ENCODE measurements at regions not wholly inside any gene's neighbourhood (a gene's known extent, or its start where the extent isn't known, plus 50 kb on each side); places are given as distances from the start of the nearest gene placed in this dataset.

GRCh38 chr7:52473756-52474155 lies 561.7 kb upstream of the POM121L12 start:
- FAIRE-seq (no peak), DNase-seq (ENCODE audit: insufficient read length, low spot score) (no peak)
- TF ChIP-seq TAF1 (IDR thresholded peaks at IDR 0.05; ENCODE audit: low read depth, low read length): no peak
- no peak for TF ChIP-seq SPI1 (IDR thresholded peaks at IDR 0.05; ENCODE audit: low read depth, low read length)
- no peak for TF ChIP-seq POU2F2 (IDR thresholded peaks at IDR 0.05; ENCODE audit: low read depth, low read length)
- TF ChIP-seq POLR2A (IDR thresholded peaks at IDR 0.05; ENCODE audit: low read depth, low read length): no peak
- TF ChIP-seq PAX5 (IDR thresholded peaks at IDR 0.05; ENCODE audit: insufficient read depth, low read length, severe bottlenecking): no peak
- TF ChIP-seq POLR2AphosphoS5 (IDR thresholded peaks at IDR 0.05; ENCODE audit: low read depth, low read length): no peak

GRCh38 chr7:52472006-52472620 lies 563.3 kb upstream of the POM121L12 start:
- DNase-seq (ENCODE audit: insufficient read length, low spot score): no peak
- FAIRE-seq: no peak
- no peak for TF ChIP-seq SPI1 (IDR thresholded peaks at IDR 0.05; ENCODE audit: low read depth, low read length)
- TF ChIP-seq PAX5 (IDR thresholded peaks at IDR 0.05; ENCODE audit: insufficient read depth, low read length, severe bottlenecking): no peak
- TF ChIP-seq POLR2AphosphoS5 (IDR thresholded peaks at IDR 0.05; ENCODE audit: low read depth, low read length): no peak
- no peak for TF ChIP-seq TAF1 (IDR thresholded peaks at IDR 0.05; ENCODE audit: low read depth, low read length)
- no peak for TF ChIP-seq POU2F2 (IDR thresholded peaks at IDR 0.05; ENCODE audit: low read depth, low read length)
- TF ChIP-seq POLR2A (IDR thresholded peaks at IDR 0.05; ENCODE audit: low read depth, low read length): no peak

- DNase-seq (ENCODE audit: insufficient read length, low spot score) (no peak), FAIRE-seq (no peak)
- TF ChIP-seq SPI1 (IDR thresholded peaks at IDR 0.05; ENCODE audit: low read depth, low read length): no peak
- no peak for TF ChIP-seq POLR2A (IDR thresholded peaks at IDR 0.05; ENCODE audit: low read depth, low read length)
- TF ChIP-seq POU2F2 (IDR thresholded peaks at IDR 0.05; ENCODE audit: low read depth, low read length): no peak
- TF ChIP-seq POLR2AphosphoS5 (IDR thresholded peaks at IDR 0.05; ENCODE audit: low read depth, low read length): no peak
- no peak for TF ChIP-seq PAX5 (IDR thresholded peaks at IDR 0.05; ENCODE audit: insufficient read depth, low read length, severe bottlenecking)
- TF ChIP-seq TAF1 (IDR thresholded peaks at IDR 0.05; ENCODE audit: low read depth, low read length): no peak
These were observed 570.2 kb upstream of the POM121L12 start for GRCh38 chr7:52465216-52465615.

- no peak for DNase-seq (ENCODE audit: insufficient read length, low spot score)
- no peak for TF ChIP-seq TAF1 (IDR thresholded peaks at IDR 0.05; ENCODE audit: low read depth, low read length)
- TF ChIP-seq POLR2A (IDR thresholded peaks at IDR 0.05; ENCODE audit: low read depth, low read length): no peak
- TF ChIP-seq POU2F2 (IDR thresholded peaks at IDR 0.05; ENCODE audit: low read depth, low read length): no peak
- TF ChIP-seq SPI1 (IDR thresholded peaks at IDR 0.05; ENCODE audit: low read depth, low read length): no peak
- no peak for TF ChIP-seq PAX5 (IDR thresholded peaks at IDR 0.05; ENCODE audit: insufficient read depth, low read length, severe bottlenecking)
- no peak for TF ChIP-seq POLR2AphosphoS5 (IDR thresholded peaks at IDR 0.05; ENCODE audit: low read depth, low read length)
- no peak for FAIRE-seq
These were observed 572.1 kb upstream of the POM121L12 start for GRCh38 chr7:52463341-52463740.

- DNase-seq (ENCODE audit: insufficient read length, low spot score): no peak
- TF ChIP-seq POLR2AphosphoS5 (IDR thresholded peaks at IDR 0.05; ENCODE audit: low read depth, low read length): no peak
- no peak for TF ChIP-seq TAF1 (IDR thresholded peaks at IDR 0.05; ENCODE audit: low read depth, low read length)
- no peak for TF ChIP-seq PAX5 (IDR thresholded peaks at IDR 0.05; ENCODE audit: insufficient read depth, low read length, severe bottlenecking)
- no peak for TF ChIP-seq SPI1 (IDR thresholded peaks at IDR 0.05; ENCODE audit: low read depth, low read length)
- no peak for TF ChIP-seq POU2F2 (IDR thresholded peaks at IDR 0.05; ENCODE audit: low read depth, low read length)
- no peak for TF ChIP-seq POLR2A (IDR thresholded peaks at IDR 0.05; ENCODE audit: low read depth, low read length)
- no peak for FAIRE-seq
These were observed 573.0 kb upstream of the POM121L12 start for GRCh38 chr7:52462474-52462873.

GRCh38 chr7:52455571-52455970 lies 579.9 kb upstream of the POM121L12 start:
- DNase-seq (ENCODE audit: insufficient read length, low spot score) (no peak), FAIRE-seq (no peak)
- no peak for TF ChIP-seq PAX5 (IDR thresholded peaks at IDR 0.05; ENCODE audit: insufficient read depth, low read length, severe bottlenecking)
- no peak for TF ChIP-seq POLR2A (IDR thresholded peaks at IDR 0.05; ENCODE audit: low read depth, low read length)
- TF ChIP-seq POU2F2 (IDR thresholded peaks at IDR 0.05; ENCODE audit: low read depth, low read length): no peak
- no peak for TF ChIP-seq TAF1 (IDR thresholded peaks at IDR 0.05; ENCODE audit: low read depth, low read length)
- TF ChIP-seq SPI1 (IDR thresholded peaks at IDR 0.05; ENCODE audit: low read depth, low read length): no peak
- no peak for TF ChIP-seq POLR2AphosphoS5 (IDR thresholded peaks at IDR 0.05; ENCODE audit: low read depth, low read length)

- TF ChIP-seq POLR2A (IDR thresholded peaks at IDR 0.05; ENCODE audit: low read depth, low read length) (no peak), SPI1 (IDR thresholded peaks at IDR 0.05; ENCODE audit: low read depth, low read length) (no peak), TAF1 (IDR thresholded peaks at IDR 0.05; ENCODE audit: low read depth, low read length) (no peak), POLR2AphosphoS5 (IDR thresholded peaks at IDR 0.05; ENCODE audit: low read depth, low read length) (no peak), POU2F2 (IDR thresholded peaks at IDR 0.05; ENCODE audit: low read depth, low read length) (no peak), PAX5 (IDR thresholded peaks at IDR 0.05; ENCODE audit: insufficient read depth, low read length, severe bottlenecking) (no peak)
- no peak for DNase-seq (ENCODE audit: insufficient read length, low spot score)
- no peak for FAIRE-seq
These were observed 584.6 kb upstream of the POM121L12 start for GRCh38 chr7:52450816-52451215.

GRCh38 chr7:52447581-52448180 lies 587.8 kb upstream of the POM121L12 start:
- TF ChIP-seq TAF1 (IDR thresholded peaks at IDR 0.05; ENCODE audit: low read depth, low read length) (no peak), SPI1 (IDR thresholded peaks at IDR 0.05; ENCODE audit: low read depth, low read length) (no peak), POLR2A (IDR thresholded peaks at IDR 0.05; ENCODE audit: low read depth, low read length) (no peak), PAX5 (IDR thresholded peaks at IDR 0.05; ENCODE audit: insufficient read depth, low read length, severe bottlenecking) (no peak), POLR2AphosphoS5 (IDR thresholded peaks at IDR 0.05; ENCODE audit: low read depth, low read length) (no peak), POU2F2 (IDR thresholded peaks at IDR 0.05; ENCODE audit: low read depth, low read length) (no peak)
- no peak for DNase-seq (ENCODE audit: insufficient read length, low spot score)
- no peak for FAIRE-seq

GRCh38 chr7:52436278-52436677 lies 599.2 kb upstream of the POM121L12 start:
- no peak for DNase-seq (ENCODE audit: insufficient read length, low spot score)
- TF ChIP-seq TAF1 (IDR thresholded peaks at IDR 0.05; ENCODE audit: low read depth, low read length) (no peak), POLR2A (IDR thresholded peaks at IDR 0.05; ENCODE audit: low read depth, low read length) (no peak), POLR2AphosphoS5 (IDR thresholded peaks at IDR 0.05; ENCODE audit: low read depth, low read length) (no peak)
- FAIRE-seq: no peak
